Hepatocyte (in vitro differentiated cells): ENCODE measurements at regions not wholly inside any gene's neighbourhood (a gene's known extent, or its start where the extent isn't known, plus 50 kb on each side); places are given as distances from the start of the nearest gene placed in this dataset.

Experiments used
- CTCF ChIP-seq: fragments of 200-600 bp; sonication (generic); IDR thresholded peaks from 2 replicates; pipeline ENCODE4 v1.5.1; 2016; ENCODE audit warnings: antibody characterized with exemption, mild to moderate bottlenecking; ENCODE audit not compliant: poor library complexity
- EZH2phosphoT487 ChIP-seq: fragments of 200-600 bp; sonication (generic); IDR thresholded peaks from one replicate; pipeline ENCODE4 v1.6.1; 2018; ENCODE audit warnings: antibody characterized with exemption, mild to moderate bottlenecking, low read depth, moderate library complexity; ENCODE audit not compliant: unreplicated experiment, severe bottlenecking

- no peak for TF ChIP-seq CTCF
- TF ChIP-seq EZH2phosphoT487 = no peak
Observed at GRCh38 chr2:150107170-150107569, 380.3 kb downstream of the RND3 start.
